GM18505 (cell line): ENCODE measurements at regions not wholly inside any gene's neighbourhood (a gene's known extent, or its start where the extent isn't known, plus 50 kb on each side); places are given as distances from the start of the nearest gene placed in this dataset.

Source experiments
- ATAC-seq: cut with Tn5 transposase; IDR thresholded peaks from one replicate; pipeline ENCODE4 v1.9.1; 2021; ENCODE audit not compliant: unreplicated experiment
- POLR2A ChIP-seq: IDR thresholded peaks from 4 replicates; pipeline ENCODE4 v1.6.1; 2011; ENCODE audit warnings: borderline replicate concordance; ENCODE audit not compliant: insufficient read depth, insufficient read length; ENCODE audit errors: extremely low read depth

GRCh38 chr15:35630985-35631384 lies 85.0 kb upstream of the DPH6 start:
- ATAC-seq: no peak

GRCh38 chr15:35633677-35634076 lies 87.7 kb upstream of the DPH6 start:
- no peak for TF ChIP-seq POLR2A
- no peak for ATAC-seq

More at GRCh38 chr15:35630985-35631384, 85.0 kb upstream of the DPH6 start:
- TF ChIP-seq POLR2A: no peak

- TF ChIP-seq POLR2A: no peak
- ATAC-seq: no peak
Measured at GRCh38 chr15:35646790-35647189, 100.8 kb upstream of the DPH6 start.

- ATAC-seq: no peak
- TF ChIP-seq POLR2A: no peak
Measured at GRCh38 chr15:35647303-35647702, 101.3 kb upstream of the DPH6 start.

- TF ChIP-seq POLR2A: no peak
- ATAC-seq: no peak
Measured at GRCh38 chr15:35648941-35649340, 103.0 kb upstream of the DPH6 start.

GRCh38 chr15:35649575-35649974 lies 103.6 kb upstream of the DPH6 start:
- TF ChIP-seq POLR2A: no peak
- ATAC-seq: no peak

GRCh38 chr15:35654332-35654731 lies 108.4 kb upstream of the DPH6 start:
- no peak for TF ChIP-seq POLR2A
- no peak for ATAC-seq

- no peak for TF ChIP-seq POLR2A
- ATAC-seq: no peak
Measured at GRCh38 chr15:35657679-35658311, 111.8 kb upstream of the DPH6 start.

GRCh38 chr15:35663956-35664355 lies 118.0 kb upstream of the DPH6 start:
- ATAC-seq: no peak
- no peak for TF ChIP-seq POLR2A

- no peak for ATAC-seq
- TF ChIP-seq POLR2A: no peak
Measured at GRCh38 chr15:35665896-35666536, 120.1 kb upstream of the DPH6 start.

GRCh38 chr15:35667908-35668307 lies 121.9 kb upstream of the DPH6 start:
- no peak for TF ChIP-seq POLR2A
- ATAC-seq: no peak

- TF ChIP-seq POLR2A: no peak
- no peak for ATAC-seq
Measured at GRCh38 chr15:35669021-35669420, 123.1 kb upstream of the DPH6 start.

- ATAC-seq: no peak
- TF ChIP-seq POLR2A: no peak
Measured at GRCh38 chr15:35669432-35670045, 123.6 kb upstream of the DPH6 start.

GRCh38 chr15:35671197-35671596 lies 125.2 kb upstream of the DPH6 start:
- TF ChIP-seq POLR2A: no peak
- ATAC-seq: no peak
